ENCODE measurements at regions not wholly inside any gene's neighbourhood (a gene's known extent, or its start where the extent isn't known, plus 50 kb on each side); places are given as distances from the start of the nearest gene placed in this dataset.

- peaks cover 55% of the 10 kb centered on the region for H3K27me3 Mint-ChIP-seq (ENCODE audit: insufficient read depth)
- DNase-seq, result no peak
- 86 to 100% methylated on average over 3 to 4 of the region's 4 CpGs for WGBS, 2 experiments (ENCODE audit: insufficient coverage in 1 of 2, insufficient read length in 1 of 2)
- Histone ChIP-seq H3K4me3 (ENCODE audit: low read length) (no peak overlapping the region), H3K36me3 (ENCODE audit: control insufficient read depth, insufficient read depth, low read length) (no peaks in the 10 kb centered on the region), H3K27me3 (ENCODE audit: control insufficient read depth, insufficient read depth, low read length, poor library complexity, severe bottlenecking) (peaks cover 15% of the 10 kb centered on the region), H3K4me1 (ENCODE audit: control insufficient read depth, insufficient read depth, low read length) (no peaks in the 10 kb centered on the region), H3K9ac (ENCODE audit: extremely low read depth, low read length, poor library complexity, severe bottlenecking) (no peak overlapping the region), H3K9me3 (ENCODE audit: control insufficient read depth, low read length) (no peaks in the 10 kb centered on the region), H3K27ac (ENCODE audit: low read depth, low read length) (no peak overlapping the region)
- no peak for TF ChIP-seq CTCF (conservative IDR thresholded peaks at IDR 0.05)
- no peak overlapping the region for H3K4me3 Mint-ChIP-seq
- no peak overlapping the region for H3K27ac Mint-ChIP-seq
- H3K9me3 Mint-ChIP-seq, result no peaks in the 10 kb centered on the region
- no peaks in the 10 kb centered on the region for H3K36me3 Mint-ChIP-seq (ENCODE audit: low read depth)
- peaks cover 8% of the 10 kb centered on the region for H3K4me1 Mint-ChIP-seq
These were observed 144.1 kb upstream of the GALNT15 start for GRCh38 chr3:16030342-16030741.

- Histone ChIP-seq H3K9me3 (ENCODE audit: control insufficient read depth, low read length) (no peaks in the 10 kb centered on the region), H3K4me1 (ENCODE audit: control insufficient read depth, insufficient read depth, low read length) (no peaks in the 10 kb centered on the region), H3K36me3 (ENCODE audit: control insufficient read depth, insufficient read depth, low read length) (no peaks in the 10 kb centered on the region), H3K27ac (ENCODE audit: low read depth, low read length) (no peak overlapping the region), H3K27me3 (ENCODE audit: control insufficient read depth, insufficient read depth, low read length, poor library complexity, severe bottlenecking) (peaks cover 16% of the 10 kb centered on the region), H3K4me3 (ENCODE audit: low read length) (no peak overlapping the region), H3K9ac (ENCODE audit: extremely low read depth, low read length, poor library complexity, severe bottlenecking) (no peak overlapping the region)
- DNase-seq, result no peak
- no peaks in the 10 kb centered on the region for H3K9me3 Mint-ChIP-seq
- H3K4me3 Mint-ChIP-seq, result no peak overlapping the region
- peaks cover 8% of the 10 kb centered on the region for H3K4me1 Mint-ChIP-seq
- H3K36me3 Mint-ChIP-seq (ENCODE audit: low read depth), result no peaks in the 10 kb centered on the region
- H3K27me3 Mint-ChIP-seq (ENCODE audit: insufficient read depth), result peaks cover 49% of the 10 kb centered on the region
- H3K27ac Mint-ChIP-seq, result no peak overlapping the region
- TF ChIP-seq CTCF (conservative IDR thresholded peaks at IDR 0.05), result no peak
- 92 to 100% methylated on average over 1 to 2 of the region's 2 CpGs for WGBS, 2 experiments (ENCODE audit: insufficient coverage in 1 of 2, insufficient read length in 1 of 2)
These were observed 143.0 kb upstream of the GALNT15 start for GRCh38 chr3:16031434-16031833.

DNA sequence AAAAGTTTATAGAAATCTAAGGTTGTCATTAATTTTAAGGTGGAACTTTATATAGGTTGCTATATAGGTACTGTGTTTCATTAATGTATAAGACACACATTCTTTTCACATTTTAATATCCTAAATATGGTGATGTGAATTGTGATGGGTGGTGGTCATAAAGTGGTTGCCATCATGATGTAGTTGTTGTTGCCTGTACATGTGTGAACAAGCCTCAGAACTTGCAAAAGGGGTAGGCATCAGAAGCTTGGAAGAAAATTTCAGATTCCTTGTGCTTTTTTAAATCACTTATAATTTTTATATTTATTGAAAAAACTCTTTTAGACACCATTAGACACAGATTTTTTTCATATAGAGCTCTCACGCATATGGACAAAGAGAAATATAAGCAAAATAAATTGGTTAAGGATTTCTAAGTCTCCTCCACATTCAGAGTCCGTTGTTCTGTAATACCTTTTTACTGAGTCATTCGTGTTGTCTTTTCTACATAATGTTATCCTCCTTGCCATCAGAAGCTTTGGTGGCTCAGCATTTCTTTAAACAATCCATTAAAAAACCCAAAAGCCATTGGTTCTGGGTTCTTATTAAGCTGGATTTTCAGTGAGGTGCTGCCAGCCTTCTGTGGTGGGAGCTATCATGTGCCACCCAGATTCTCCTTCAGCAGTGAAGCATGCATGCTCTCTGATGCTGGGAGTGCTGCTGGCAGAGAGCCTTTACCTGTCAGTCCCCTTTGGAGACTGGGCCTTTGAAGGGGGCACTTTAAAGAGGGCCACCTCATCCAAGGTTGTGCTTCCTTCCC is 140.4 kb upstream of the GALNT15 start:
- Histone ChIP-seq H3K4me3 (ENCODE audit: low read length) (no peak overlapping the region), H3K36me3 (ENCODE audit: control insufficient read depth, insufficient read depth, low read length) (no peaks in the 10 kb centered on the region), H3K27me3 (ENCODE audit: control insufficient read depth, insufficient read depth, low read length, poor library complexity, severe bottlenecking) (peaks cover 19% of the 10 kb centered on the region), H3K27ac (ENCODE audit: low read depth, low read length) (no peak overlapping the region), H3K9ac (ENCODE audit: extremely low read depth, low read length, poor library complexity, severe bottlenecking) (no peak overlapping the region), H3K9me3 (ENCODE audit: control insufficient read depth, low read length) (peaks cover 4% of the 10 kb centered on the region), H3K4me1 (ENCODE audit: control insufficient read depth, insufficient read depth, low read length) (no peaks in the 10 kb centered on the region)
- 81 to 87% methylated on average over 3 of the region's 3 CpGs for WGBS, 2 experiments (ENCODE audit: insufficient coverage in 1 of 2, insufficient read length in 1 of 2)
- Mint-ChIP-seq H3K27me3 (ENCODE audit: insufficient read depth) (peaks cover 29% of the 10 kb centered on the region), H3K4me1 (peaks cover under 1% of the 10 kb centered on the region), H3K9me3 (peaks cover 3% of the 10 kb centered on the region), H3K4me3 (no peak overlapping the region), H3K27ac (no peak overlapping the region), H3K36me3 (ENCODE audit: low read depth) (no peaks in the 10 kb centered on the region)
- DNase-seq, result no peak
- no peak for TF ChIP-seq CTCF (conservative IDR thresholded peaks at IDR 0.05)

All from endodermal cell (in vitro differentiated cells).